HepG2 (cell line): ENCODE measurements at regions not wholly inside any gene's neighbourhood (a gene's known extent, or its start where the extent isn't known, plus 50 kb on each side); places are given as distances from the start of the nearest gene placed in this dataset.

Source experiments
- ATAC-seq: fragments of 200-7000 bp; cut with Tn5 transposase; 3 replicates; pipeline ENCODE4 v1.9.1; 2020; ENCODE audit warnings: mild to moderate bottlenecking, moderate library complexity
- BruUV-seq: library from RNA; stranded (reverse); fragments of 400-500 nt; replicated peaks from 2 replicates; lab custom pipeline; 2021; lab: Mats Ljungman, UMichigan
- CTCF ChIA-PET: fragments of 300-600 bp; formaldehyde crosslinking; extraction: SDS; loops from one replicate; lab custom pipeline; 2021; ENCODE audit warnings: low total read pairs, inconsistent platforms, low intra/inter-chr PET ratio; lab: Yijun Ruan, JAX
- POLR2A ChIA-PET: fragments of 350-600 bp; sonication (Branson Sonifier 250); formaldehyde crosslinking; loops from one replicate; lab custom pipeline; 2020; ENCODE audit warnings: antibody characterized with exemption, inconsistent platforms; lab: Yijun Ruan, JAX
- DNase-seq: peaks from one replicate; pipeline ENCODE4 v3.0.0-alpha.2; 2015; ENCODE audit warnings: low spot score
- FAIRE-seq: peaks from 3 replicates; lab custom pipeline; 2011; peaks lifted over from hg19 to GRCh38; lab: Jason Lieb, UNC
- H2AFZ ChIP-seq: one replicate; pipeline ENCODE4 v1.6.1; 2011; ENCODE audit warnings: low read length, inconsistent platforms
- H3K27ac ChIP-seq: fragments of 300-600 bp; 3 replicates; pipeline ENCODE4 v1.8.0; 2011; ENCODE audit warnings: mixed run types, mild to moderate bottlenecking, mixed read lengths, low read length, inconsistent platforms; ENCODE audit not compliant: insufficient read depth; ENCODE audit errors: extremely low read length
- H3K27me3 ChIP-seq, 2 experiments: fragments of 200-600 bp in 1 of 2; 2 replicates in 1 of 2; 3 replicates in 1 of 2; pipeline versions ENCODE4 v1.6.0 to v1.8.0; 2011; ENCODE audit warnings: low read length in 2 of 2, mild to moderate bottlenecking in 2 of 2, moderate library complexity in 2 of 2, inconsistent platforms in 1 of 2; ENCODE audit not compliant: insufficient read depth in 2 of 2, control insufficient read depth in 1 of 2
- H3K36me3 ChIP-seq, 2 experiments: fragments of 200-600 bp in 1 of 2; replicated peaks in 1 of 2; 2 replicates in 1 of 2; 3 replicates in 1 of 2; pipeline versions ENCODE4 v1.5.1 to v1.8.0; 2011; ENCODE audit warnings: low read length in 2 of 2, inconsistent platforms in 1 of 2; ENCODE audit not compliant: insufficient read depth in 2 of 2, control insufficient read depth in 1 of 2
- H3K4me1 ChIP-seq: 2 replicates; pipeline ENCODE4 v1.5.1; 2012; ENCODE audit warnings: low read length, inconsistent platforms; ENCODE audit not compliant: insufficient read depth
- H3K4me2 ChIP-seq: 2 replicates; pipeline ENCODE4 v1.6.0; 2011; ENCODE audit warnings: low read depth, low read length, inconsistent platforms
- H3K4me3 ChIP-seq, 3 experiments: fragments of 200-600 bp in 1 of 3; sonication (generic), shearing (Covaris generic) in 1 of 3; replicated peaks in 1 of 3; 2 replicates each; pipeline ENCODE4 v1.5.1; 2011 to 2016; ENCODE audit warnings: low read length in 3 of 3, inconsistent platforms in 2 of 3, low read depth in 2 of 3, mild to moderate bottlenecking in 2 of 3, control low read depth in 1 of 3, mixed read lengths in 1 of 3; ENCODE audit not compliant: insufficient read depth in 1 of 3
- H3K79me2 ChIP-seq: one replicate; pipeline ENCODE4 v1.6.1; 2011; ENCODE audit warnings: low read length, inconsistent platforms; ENCODE audit not compliant: insufficient read depth
- H3K9ac ChIP-seq: 2 replicates; pipeline ENCODE4 v1.6.0; 2011; ENCODE audit warnings: mild to moderate bottlenecking, low read depth, low read length, inconsistent platforms; ENCODE audit not compliant: insufficient read depth
- H3K9me3 ChIP-seq: 2 replicates; pipeline ENCODE4 v1.5.1; 2012; ENCODE audit warnings: mild to moderate bottlenecking, low read length
- H4K20me1 ChIP-seq: 2 replicates; pipeline ENCODE4 v1.6.0; 2011; ENCODE audit warnings: inconsistent platforms, mild to moderate bottlenecking, low read length, moderate library complexity; ENCODE audit not compliant: insufficient read depth
- CC2D1A ChIP-seq: sonication (generic); formaldehyde crosslinking; IDR thresholded peaks from 2 replicates; pipeline ENCODE4 v1.8.1; 2023; ENCODE audit warnings: mild to moderate bottlenecking, missing genetic modification reagents
- FOXC1 ChIP-seq: sonication (generic); formaldehyde crosslinking; IDR thresholded peaks from 2 replicates; pipeline ENCODE4 v1.8.0; 2022; ENCODE audit warnings: mild to moderate bottlenecking, missing genetic modification reagents, borderline replicate concordance
- JARID2 ChIP-seq: sonication (generic); formaldehyde crosslinking; IDR thresholded peaks from 2 replicates; pipeline ENCODE4 v1.8.1; 2023; ENCODE audit warnings: missing genetic modification reagents, inconsistent platforms; ENCODE audit not compliant: insufficient replicate concordance
- ZNF317 ChIP-seq: sonication (generic); formaldehyde crosslinking; IDR thresholded peaks from 2 replicates; pipeline ENCODE4 v1.5.0; 2020; ENCODE audit warnings: mild to moderate bottlenecking, missing genetic modification reagents
- ZNF333 ChIP-seq: sonication (generic); formaldehyde crosslinking; IDR thresholded peaks from 2 replicates; pipeline ENCODE4 v1.4.0; 2020; ENCODE audit warnings: mild to moderate bottlenecking, missing genetic modification reagents, borderline replicate concordance
- ZNF496 ChIP-seq: sonication (generic); formaldehyde crosslinking; IDR thresholded peaks from 2 replicates; pipeline ENCODE4 v1.8.1; 2023; ENCODE audit warnings: mild to moderate bottlenecking, moderate library complexity, missing genetic modification reagents; ENCODE audit not compliant: insufficient replicate concordance
- ZNF747 ChIP-seq: sonication (generic); formaldehyde crosslinking; IDR thresholded peaks from 2 replicates; pipeline ENCODE4 v1.8.1; 2023; ENCODE audit warnings: missing genetic modification reagents, mild to moderate bottlenecking, borderline replicate concordance
- WGBS: methylation state at CpG from one replicate; pipeline ENCODE4 v1.1.6; 2017; ENCODE audit warnings: low lambda C conversion rate; 5-methylcytosine and 5-hydroxymethylcytosine counted together
- in situ Hi-C: cut with HindIII; loops from 2 replicates; pipeline ENCODE4 v1.10.0; 2017; ENCODE audit warnings: low pct_unique_long_range_greater_than_20kb; ENCODE audit not compliant: extremely low pct_ligation_motif_present
- intact Hi-C: fragments of 100-400 bp; cut with micrococcal nuclease; formaldehyde crosslinking; loops from one replicate; pipeline ENCODE4 v1.10.0; 2022; ENCODE audit not compliant: unreplicated experiment
- TF ChIP-seq, protein P1 (sequence below): sonication (generic); formaldehyde crosslinking; IDR thresholded peaks from 2 replicates; pipeline ENCODE4 v1.5.1; 2020; ENCODE audit warnings: missing genetic modification reagents, mild to moderate bottlenecking, borderline replicate concordance

DNA sequence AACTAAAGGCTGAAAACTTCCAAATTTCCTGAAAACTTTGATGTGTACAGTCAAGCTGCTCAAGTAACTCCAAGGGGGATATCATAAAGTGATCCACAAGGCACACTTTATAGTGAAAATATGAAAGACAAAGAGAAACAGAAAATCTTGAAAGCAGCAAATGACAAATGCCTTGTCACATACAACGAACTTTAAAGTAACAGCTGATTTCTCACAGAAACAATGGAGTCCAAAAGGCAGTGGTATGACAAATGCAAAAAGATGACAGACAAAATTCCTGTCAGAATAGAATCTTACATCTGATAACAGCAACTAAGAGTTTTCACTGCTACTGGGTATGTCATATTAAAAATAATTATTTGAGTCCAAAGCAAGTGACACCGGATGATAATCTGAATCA lies 1602.3 kb upstream of the PRR20A start:
- no peak for DNase-seq
- no peak for TF ChIP-seq JARID2
- TF ChIP-seq, protein P1, sequence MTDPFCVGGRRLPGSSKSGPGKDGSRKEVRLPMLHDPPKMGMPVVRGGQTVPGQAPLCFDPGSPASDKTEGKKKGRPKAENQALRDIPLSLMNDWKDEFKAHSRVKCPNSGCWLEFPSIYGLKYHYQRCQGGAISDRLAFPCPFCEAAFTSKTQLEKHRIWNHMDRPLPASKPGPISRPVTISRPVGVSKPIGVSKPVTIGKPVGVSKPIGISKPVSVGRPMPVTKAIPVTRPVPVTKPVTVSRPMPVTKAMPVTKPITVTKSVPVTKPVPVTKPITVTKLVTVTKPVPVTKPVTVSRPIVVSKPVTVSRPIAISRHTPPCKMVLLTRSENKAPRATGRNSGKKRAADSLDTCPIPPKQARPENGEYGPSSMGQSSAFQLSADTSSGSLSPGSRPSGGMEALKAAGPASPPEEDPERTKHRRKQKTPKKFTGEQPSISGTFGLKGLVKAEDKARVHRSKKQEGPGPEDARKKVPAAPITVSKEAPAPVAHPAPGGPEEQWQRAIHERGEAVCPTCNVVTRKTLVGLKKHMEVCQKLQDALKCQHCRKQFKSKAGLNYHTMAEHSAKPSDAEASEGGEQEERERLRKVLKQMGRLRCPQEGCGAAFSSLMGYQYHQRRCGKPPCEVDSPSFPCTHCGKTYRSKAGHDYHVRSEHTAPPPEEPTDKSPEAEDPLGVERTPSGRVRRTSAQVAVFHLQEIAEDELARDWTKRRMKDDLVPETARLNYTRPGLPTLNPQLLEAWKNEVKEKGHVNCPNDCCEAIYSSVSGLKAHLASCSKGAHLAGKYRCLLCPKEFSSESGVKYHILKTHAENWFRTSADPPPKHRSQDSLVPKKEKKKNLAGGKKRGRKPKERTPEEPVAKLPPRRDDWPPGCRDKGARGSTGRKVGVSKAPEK (CRISPR knock-in tag) = no peak
- TF ChIP-seq ZNF317 (CRISPR knock-in tag) = peak; percentile 56; the same call in 1 of the 2 replicates
- TF ChIP-seq, all 625 proteins: peak for 1
- BruUV-seq = no TSS peak
- peaks cover 37% of the 10 kb centered on the region for H3K9me3 ChIP-seq
- ATAC-seq = no peak
- ChIA-PET POLR2A (no interaction called here), CTCF (no interaction called here)
- H4K20me1 ChIP-seq = no peaks in the 10 kb centered on the region
- no peak for FAIRE-seq
- 3% methylated on average over 2 of the region's 2 CpGs for WGBS
- no peak overlapping the region for H3K4me2 ChIP-seq
- no peaks in the 10 kb centered on the region for H3K79me2 ChIP-seq
- no peak overlapping the region for H3K27ac ChIP-seq
- no peak overlapping the region for H3K9ac ChIP-seq
- H3K4me3 ChIP-seq = no peak overlapping the region
- H2AFZ ChIP-seq = no peak overlapping the region
- no peaks in the 10 kb centered on the region for H3K27me3 ChIP-seq
- intact Hi-C loops = no loop called here
- H3K4me1 ChIP-seq = no peaks in the 10 kb centered on the region
- in situ Hi-C loops = no loop called here
- no peaks in the 10 kb centered on the region for H3K36me3 ChIP-seq

DNA sequence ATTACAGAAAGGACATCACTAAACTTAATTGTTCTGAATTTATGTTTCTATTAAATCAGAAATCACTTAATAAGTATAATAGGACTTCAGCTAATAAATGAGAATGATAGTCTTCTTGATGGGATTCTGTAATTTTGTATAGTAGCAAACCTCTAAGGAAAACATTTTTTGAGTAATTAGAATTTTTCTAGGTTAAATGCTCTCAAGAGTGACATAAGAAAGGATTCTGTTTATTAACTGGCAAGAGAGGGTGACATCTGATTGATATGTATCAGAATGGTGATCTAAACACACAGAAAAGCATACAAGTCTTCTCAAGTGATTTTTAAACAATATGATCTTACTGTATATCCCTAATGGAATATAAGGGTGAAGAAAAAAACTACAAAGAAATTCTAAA lies 1597.7 kb upstream of the PRR20A start:
- TF ChIP-seq CC2D1A (CRISPR knock-in tag) (no peak), ZNF747 (CRISPR knock-in tag) (no peak), FOXC1 (CRISPR knock-in tag) (no peak), ZNF496 (no peak), ZNF333 (no peak)
- DNase-seq (no peak), FAIRE-seq (no peak), ATAC-seq (no peak)
- ChIA-PET POLR2A (no interaction called here), CTCF (no interaction called here)
- Histone ChIP-seq H3K4me2 (no peak overlapping the region), H3K79me2 (no peaks in the 10 kb centered on the region), H2AFZ (no peak overlapping the region), H3K27me3 (no peaks in the 10 kb centered on the region), H4K20me1 (no peaks in the 10 kb centered on the region), H3K9me3 (peaks cover 47% of the 10 kb centered on the region), H3K4me1 (no peaks in the 10 kb centered on the region), H3K27ac (no peak overlapping the region), H3K4me3 (no peak overlapping the region), H3K9ac (no peak overlapping the region), H3K36me3 (no peaks in the 10 kb centered on the region)
- no TSS peak for BruUV-seq
- intact Hi-C loops = no loop called here
- in situ Hi-C loops = no loop called here
